ENCODE measurements at regions not wholly inside any gene's neighbourhood (a gene's known extent, or its start where the extent isn't known, plus 50 kb on each side); places are given as distances from the start of the nearest gene placed in this dataset.
"Not testable (repeated sequence)": the region's sequence is repeated elsewhere in the genome, so short reads cannot be mapped to it uniquely, and the experiment has no call there.

GRCh38 chr5:18789218-18789998 lies 1155.1 kb downstream of the TAF11L14 start:
- DNase-seq (ENCODE audit: low read depth in 2 of 2), result no peak

GRCh38 chr5:18792145-18792544 lies 1157.9 kb downstream of the TAF11L14 start:
- DNase-seq (ENCODE audit: low read depth in 2 of 2), result no peak

GRCh38 chr5:18797222-18797621 lies 1163.0 kb downstream of the TAF11L14 start:
- DNase-seq (ENCODE audit: low read depth in 2 of 2), result no peak

DNA sequence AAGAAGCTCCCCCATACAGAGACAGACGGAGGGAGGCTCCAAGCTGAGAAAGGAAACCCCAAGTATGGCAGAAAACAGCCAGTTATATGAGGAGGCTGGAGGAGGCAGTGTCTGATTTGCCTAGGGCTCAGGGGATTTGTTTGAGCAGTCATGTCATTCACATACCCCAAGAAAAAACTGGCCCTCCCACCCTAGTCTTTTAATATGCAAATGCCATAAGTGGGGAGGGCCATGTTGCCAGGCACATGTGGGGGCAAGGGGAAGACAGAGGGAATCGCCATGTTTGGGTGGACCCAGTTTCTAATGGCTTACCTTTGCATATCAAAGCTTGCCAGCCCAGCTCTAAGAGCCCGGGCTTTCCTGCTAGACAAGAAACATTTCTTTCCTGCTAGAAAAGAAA lies 1163.8 kb downstream of the TAF11L14 start:
- DNase-seq (ENCODE audit: low read depth in 2 of 2), result no peak

DNA sequence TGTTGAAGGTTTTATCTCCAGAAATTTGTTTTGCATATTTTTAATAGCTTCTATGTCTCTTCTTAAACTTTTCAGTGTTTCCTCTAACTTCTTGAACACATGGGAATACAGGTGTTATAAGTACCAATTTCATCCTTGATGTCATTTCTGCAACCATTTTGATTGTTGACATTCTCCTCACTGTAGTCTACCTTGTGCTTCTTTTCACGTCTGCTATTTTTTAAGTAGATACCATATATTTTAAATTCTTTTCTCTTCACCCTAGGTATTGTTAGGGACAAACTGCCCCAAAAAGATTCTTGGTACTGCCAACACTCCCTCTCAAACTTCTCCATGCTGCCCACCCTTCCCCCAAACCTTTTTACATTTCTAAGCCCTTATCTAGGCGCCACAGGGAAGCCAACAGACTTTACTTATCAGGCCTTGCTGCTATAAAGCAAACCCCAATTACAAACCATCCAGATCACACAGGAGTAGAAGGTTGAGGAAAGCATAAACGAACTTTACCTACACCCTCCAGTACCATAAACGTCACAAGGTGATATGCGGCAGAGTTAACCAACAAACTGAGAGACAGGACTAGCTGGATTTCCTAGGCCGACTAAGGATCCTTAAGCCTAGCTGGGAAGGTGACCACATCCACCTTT lies 1165.3 kb downstream of the TAF11L14 start:
- no peak for DNase-seq (ENCODE audit: low read depth in 2 of 2)

DNA sequence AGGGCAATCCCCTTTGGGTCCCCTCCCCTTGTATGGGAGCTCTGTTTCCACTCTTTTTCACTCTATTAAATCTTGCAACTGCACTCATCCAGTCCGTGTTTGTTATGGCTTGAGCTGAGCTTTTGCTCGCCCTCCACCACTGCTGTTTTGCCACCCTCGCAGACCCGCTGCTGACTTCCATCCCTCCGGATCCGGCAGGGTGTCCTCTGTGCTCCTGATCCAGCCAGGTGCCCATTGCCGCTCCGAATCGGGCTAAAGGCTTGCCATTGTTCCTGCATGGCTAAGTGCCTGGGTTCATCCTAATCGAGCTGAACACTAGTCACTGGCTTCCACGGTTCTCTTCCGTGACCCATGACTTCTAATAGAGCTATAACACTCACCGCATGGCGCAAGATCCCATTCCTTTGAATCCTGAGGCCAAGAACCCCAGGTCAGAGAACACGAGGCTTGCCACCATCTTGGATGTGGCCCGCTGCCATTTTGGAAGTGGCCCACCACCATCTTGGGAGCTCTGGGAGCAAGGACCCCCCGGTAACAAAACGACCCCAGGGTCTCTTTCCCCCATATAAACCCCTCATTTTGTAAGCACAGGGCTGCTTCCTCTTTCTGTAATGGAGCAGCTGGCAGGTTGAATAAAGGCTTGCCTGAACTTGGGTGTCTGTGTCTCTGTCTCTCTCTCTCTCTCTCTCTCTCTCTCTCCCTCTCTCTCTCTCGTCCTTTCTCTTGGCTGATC lies 1166.2 kb downstream of the TAF11L14 start:
- no peak for DNase-seq (ENCODE audit: low read depth in 2 of 2)

- DNase-seq (ENCODE audit: low read depth in 2 of 2), result not testable (repeated sequence)
Measured at GRCh38 chr5:18801413-18801812, 1167.2 kb downstream of the TAF11L14 start.

DNA sequence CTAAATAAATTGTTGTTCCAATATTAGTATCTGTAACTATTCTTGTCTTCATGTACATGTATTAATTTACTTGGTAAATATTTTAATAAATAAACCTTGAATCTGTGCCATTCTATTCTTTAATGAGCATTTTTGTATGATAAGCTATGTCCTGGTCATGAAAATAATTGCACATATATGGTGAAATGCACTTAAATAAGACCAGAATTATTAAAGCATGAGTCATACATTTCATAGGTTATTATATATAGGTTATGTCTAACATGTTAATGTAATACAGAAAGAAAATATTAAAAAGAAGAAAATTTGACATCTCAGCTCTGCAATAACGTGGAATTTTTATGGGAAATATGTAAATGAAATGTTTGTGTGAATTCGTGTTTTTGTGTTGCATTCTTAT lies 1168.1 kb downstream of the TAF11L14 start:
- no peak for DNase-seq (ENCODE audit: low read depth in 2 of 2)

GRCh38 chr5:18805376-18805775 lies 1171.1 kb downstream of the TAF11L14 start:
- DNase-seq (ENCODE audit: low read depth in 2 of 2), result no peak

DNA sequence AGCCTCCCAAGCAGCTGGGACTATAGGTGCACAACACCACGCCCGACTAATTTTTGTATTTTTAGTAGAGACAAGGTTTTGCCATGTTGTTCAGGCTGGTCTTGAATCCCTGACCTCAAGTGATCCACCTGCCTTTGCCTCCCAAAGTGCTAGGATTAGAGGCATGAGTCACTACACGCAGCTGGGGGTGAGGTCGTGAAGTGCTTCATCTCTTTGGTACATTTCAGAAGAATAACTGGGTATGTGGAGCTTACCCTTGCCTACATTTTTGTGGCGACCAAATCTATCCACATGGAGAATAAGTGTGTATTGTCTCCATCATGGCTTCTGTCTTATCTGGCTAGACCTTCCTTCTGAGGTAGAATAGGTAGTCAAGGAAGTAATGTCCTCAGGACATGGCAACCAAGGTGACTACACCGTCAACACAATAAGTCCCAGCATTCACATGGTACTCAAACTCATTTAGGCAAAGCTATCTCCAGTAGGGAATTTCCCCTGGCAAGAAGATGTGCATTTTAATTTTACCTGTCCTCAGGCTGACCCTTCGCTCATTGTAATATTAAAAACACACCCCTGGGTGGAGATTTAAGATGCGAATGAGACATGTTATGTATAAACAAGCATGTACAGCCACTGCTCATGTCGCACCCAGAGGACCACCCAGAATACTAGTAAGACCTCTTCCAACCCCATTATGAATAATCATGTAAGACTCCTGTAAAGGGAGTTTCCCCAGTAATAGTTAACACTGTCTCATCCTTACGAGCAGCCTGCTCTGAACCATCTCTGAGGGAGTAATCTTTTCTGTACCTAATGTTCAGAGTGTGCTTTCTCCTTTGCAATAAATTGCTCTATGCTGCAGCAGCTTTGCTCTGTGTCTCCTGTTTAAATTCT lies 1173.2 kb downstream of the TAF11L14 start:
- DNase-seq (ENCODE audit: low read depth in 2 of 2), result no peak

DNA sequence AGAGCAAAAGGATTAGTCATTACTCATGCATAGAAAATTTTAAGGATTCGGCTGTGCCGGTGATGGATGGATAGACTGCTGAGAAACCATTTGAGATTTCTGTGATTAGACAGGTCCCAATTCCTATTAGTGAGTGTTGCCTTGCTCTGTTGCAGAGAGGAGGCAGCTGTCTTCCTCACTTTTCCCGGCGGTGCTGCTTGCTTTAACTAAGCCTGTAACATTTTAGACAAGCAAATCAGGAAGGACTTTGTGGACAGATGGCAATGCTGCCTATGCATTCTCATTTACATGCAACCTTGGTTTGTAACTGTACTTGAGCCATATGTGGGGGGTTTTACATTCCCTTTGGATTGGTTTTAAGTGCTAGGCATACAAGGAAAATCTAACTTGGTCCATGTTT lies 1176.3 kb downstream of the CDH18 start:
- DNase-seq (ENCODE audit: low read depth in 2 of 2), result no peak

GRCh38 chr5:18828351-18828750 lies 1159.6 kb downstream of the CDH18 start:
- no peak for DNase-seq (ENCODE audit: low read depth in 2 of 2)

GRCh38 chr5:18829539-18829938 lies 1158.5 kb downstream of the CDH18 start:
- no peak for DNase-seq (ENCODE audit: low read depth in 2 of 2)

DNA sequence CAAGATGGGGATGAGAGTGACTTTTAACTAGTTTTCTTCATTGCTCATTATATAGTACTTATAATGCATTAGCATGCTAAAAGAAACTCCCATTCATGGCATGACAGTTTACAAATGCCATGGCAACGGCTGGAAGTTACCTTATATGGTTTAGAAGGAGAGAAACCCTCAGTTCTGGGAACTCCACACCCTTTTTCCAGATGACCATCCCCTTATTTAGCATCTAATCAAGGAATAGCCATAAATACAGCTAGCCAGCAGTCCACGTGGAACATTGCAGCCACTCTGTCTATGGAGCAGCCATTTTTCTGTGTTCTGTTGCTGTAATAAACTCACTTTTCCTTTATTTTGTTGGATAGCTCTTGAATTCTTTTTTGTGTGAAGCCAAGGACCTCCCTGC lies 1137.8 kb downstream of the CDH18 start:
- DNase-seq (ENCODE audit: low read depth in 2 of 2), result no peak

DNA sequence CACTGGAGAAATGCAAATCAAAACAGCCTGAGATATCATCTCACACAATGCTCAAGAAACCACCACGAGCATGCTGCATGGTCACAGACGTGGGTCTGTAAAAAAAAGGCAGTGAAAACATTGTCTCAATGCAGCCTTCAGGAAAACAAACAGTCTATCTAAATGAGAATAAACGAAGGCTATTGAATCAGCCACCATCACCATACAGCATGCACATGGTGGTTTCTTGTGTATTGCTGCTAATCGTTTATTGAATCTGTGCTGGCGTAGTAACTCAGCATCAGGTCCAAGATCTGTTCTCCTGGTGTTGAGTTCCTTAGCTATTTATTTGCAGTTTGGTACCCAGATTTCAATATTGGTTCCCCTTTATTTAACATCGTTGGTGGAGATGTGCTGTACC lies 1115.0 kb downstream of the CDH18 start:
- no peak for DNase-seq (ENCODE audit: low read depth in 2 of 2)

- DNase-seq (ENCODE audit: low read depth in 2 of 2), result no peak
Measured at GRCh38 chr5:18876565-18876964, 1111.4 kb downstream of the CDH18 start.

GRCh38 chr5:18881615-18882014 lies 1106.4 kb downstream of the CDH18 start:
- no peak for DNase-seq (ENCODE audit: low read depth in 2 of 2)

GRCh38 chr5:18882154-18882553 lies 1105.8 kb downstream of the CDH18 start:
- no peak for DNase-seq (ENCODE audit: low read depth in 2 of 2)

DNA sequence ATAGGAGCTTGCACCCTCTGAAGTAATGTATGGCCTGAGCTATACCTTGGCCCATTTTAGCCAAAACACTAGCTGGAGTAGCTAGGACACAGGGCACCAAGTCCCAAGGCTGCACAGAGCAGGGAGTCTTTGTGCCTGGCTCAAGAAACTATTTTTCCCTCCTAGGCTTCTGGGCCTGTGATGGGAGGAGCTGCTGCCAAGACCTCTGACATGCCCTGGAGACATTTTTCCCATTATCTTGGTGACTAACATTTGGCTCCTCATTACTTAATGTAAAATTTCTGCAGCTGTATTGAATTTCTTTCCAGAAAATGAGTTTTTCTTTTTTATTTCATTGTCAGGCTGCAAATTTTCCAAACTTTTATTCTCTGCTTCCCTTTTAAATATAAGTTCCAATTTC lies 1099.2 kb downstream of the CDH18 start:
- DNase-seq (ENCODE audit: low read depth in 2 of 2), result no peak

DNA sequence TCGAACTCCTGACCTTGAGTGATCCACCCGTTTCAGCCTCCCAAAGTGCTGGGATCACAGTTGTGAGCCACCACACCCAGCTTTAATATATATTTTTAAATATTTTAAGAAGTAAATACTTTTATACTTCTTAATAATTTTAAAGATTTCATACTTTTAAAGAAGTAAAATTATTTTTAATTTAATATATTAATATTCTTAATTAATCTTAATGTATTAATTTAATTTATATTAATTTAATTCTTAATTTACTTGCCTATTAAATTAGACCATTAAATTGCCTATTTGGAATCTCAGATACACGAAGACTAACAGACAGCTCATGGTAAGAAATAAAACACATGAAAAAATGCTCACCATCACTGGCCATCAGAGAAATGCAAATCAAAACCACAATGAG lies 1087.4 kb downstream of the CDH18 start:
- DNase-seq (ENCODE audit: low read depth in 2 of 2), result no peak

GRCh38 chr5:18920966-18921365 lies 1067.0 kb downstream of the CDH18 start:
- no peak for DNase-seq (ENCODE audit: low read depth in 2 of 2)

- DNase-seq (ENCODE audit: low read depth in 2 of 2), result no peak
Measured at GRCh38 chr5:18932081-18932480, 1055.9 kb downstream of the CDH18 start.

Measured in fibroblast of skin of left biceps (primary cell).